ENCODE measurements at regions not wholly inside any gene's neighbourhood (a gene's known extent, or its start where the extent isn't known, plus 50 kb on each side); places are given as distances from the start of the nearest gene placed in this dataset.
"Not testable (repeated sequence)": the region's sequence is repeated elsewhere in the genome, so short reads cannot be mapped to it uniquely, and the experiment has no call there.

- DNase-seq (ENCODE audit: low read depth) = no peak
These were observed 86.5 kb upstream of the DLGAP1 start for GRCh38 chr18:4541588-4541987.

- no peak for DNase-seq (ENCODE audit: low read depth)
These were observed 81.3 kb upstream of the DLGAP1 start for GRCh38 chr18:4536447-4536846.

GRCh38 chr18:4528405-4528804 is 73.3 kb upstream of the DLGAP1 start:
- DNase-seq (ENCODE audit: low read depth) = no peak

GRCh38 chr18:4527826-4528225 is 72.7 kb upstream of the DLGAP1 start:
- DNase-seq (ENCODE audit: low read depth) = not testable (repeated sequence)

GRCh38 chr18:4524096-4524495 is 69.0 kb upstream of the DLGAP1 start:
- no peak for DNase-seq (ENCODE audit: low read depth)

- no peak for DNase-seq (ENCODE audit: low read depth)
These were observed 56.1 kb upstream of the DLGAP1 start for GRCh38 chr18:4511166-4511565.

GRCh38 chr18:4510711-4511110 is 55.6 kb upstream of the DLGAP1 start:
- DNase-seq (ENCODE audit: low read depth) = peak; percentile 11

- no peak for DNase-seq (ENCODE audit: low read depth)
These were observed 55.1 kb upstream of the DLGAP1 start for GRCh38 chr18:4510160-4510559.
